Choroid plexus epithelial cell (primary cell): ENCODE measurements at regions not wholly inside any gene's neighbourhood (a gene's known extent, or its start where the extent isn't known, plus 50 kb on each side); places are given as distances from the start of the nearest gene placed in this dataset.

Source experiments
- DNase-seq: peaks from one replicate; pipeline ENCODE4 v3.0.0-alpha.2; 2010; ENCODE audit warnings: low read depth
- H3K4me3 ChIP-seq: 2 replicates; pipeline ENCODE4 v1.5.1; 2011; ENCODE audit warnings: low read depth, mild to moderate bottlenecking, control low read depth, low read length, moderate library complexity
- CTCF ChIP-seq: conservative IDR thresholded peaks from 2 replicates; pipeline ENCODE4 v1.5.1; 2011; ENCODE audit warnings: low read depth, mild to moderate bottlenecking, control low read depth, inconsistent platforms, low read length, moderate library complexity

GRCh38 chr5:28346696-28347095 lies 1308.3 kb upstream of the CDH9 start:
- no peak for TF ChIP-seq CTCF
- DNase-seq, result no peak
- no peak overlapping the region for H3K4me3 ChIP-seq

DNA sequence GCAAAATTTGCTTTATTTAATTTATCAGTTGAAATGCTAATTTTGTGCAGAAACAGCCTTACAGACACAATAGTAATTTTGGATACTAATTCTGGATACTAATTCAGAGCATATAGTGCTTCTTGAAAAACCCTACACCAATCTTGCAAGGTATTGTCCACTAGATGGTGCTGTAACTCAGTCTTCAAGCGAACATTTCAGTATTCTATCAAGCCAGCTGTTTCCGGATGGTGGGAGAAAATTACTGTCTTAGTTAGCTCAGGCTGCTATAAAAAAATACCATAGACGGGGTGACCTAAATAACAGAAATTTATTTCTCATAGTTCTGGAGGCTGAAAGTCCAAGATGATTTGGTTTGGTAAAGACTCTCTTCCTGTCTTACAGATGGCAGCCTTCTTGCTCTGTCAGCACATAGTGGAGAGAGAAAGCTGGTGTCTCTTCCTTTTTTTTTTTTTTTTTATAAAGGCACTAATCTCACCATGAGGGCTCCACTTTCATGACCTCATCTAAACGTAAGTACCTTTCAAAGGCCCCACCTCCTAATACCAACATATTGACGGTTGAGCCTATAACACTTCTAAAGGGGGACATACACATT lies 1306.5 kb upstream of the CDH9 start:
- peak; percentile 86 for DNase-seq

DNA sequence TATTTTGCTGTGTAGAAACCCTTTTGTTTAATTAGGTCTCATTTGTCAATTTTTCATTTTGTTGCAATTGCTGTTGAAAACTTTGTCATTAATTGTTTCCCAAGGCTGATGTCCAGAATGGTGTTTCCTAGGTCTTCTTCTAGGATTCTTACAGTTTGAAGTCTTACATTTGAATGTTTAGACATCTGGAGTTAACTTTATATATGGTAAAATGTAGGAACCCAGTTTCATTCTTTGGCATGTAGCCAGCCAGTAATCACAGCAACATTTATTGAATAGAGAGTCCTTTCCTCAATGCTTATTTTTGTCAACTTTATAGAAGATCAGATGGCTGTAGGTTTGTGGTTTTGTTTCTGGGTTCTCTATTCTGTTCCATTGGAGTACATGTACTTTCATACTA lies 1290.8 kb upstream of the CDH9 start:
- TF ChIP-seq CTCF, result no peak
- DNase-seq, result no peak
- no peak overlapping the region for H3K4me3 ChIP-seq

More for the DNA sequence above, 1306.5 kb upstream of the CDH9 start:
- peak; percentile 70 for TF ChIP-seq CTCF
- no peak overlapping the region for H3K4me3 ChIP-seq

DNA sequence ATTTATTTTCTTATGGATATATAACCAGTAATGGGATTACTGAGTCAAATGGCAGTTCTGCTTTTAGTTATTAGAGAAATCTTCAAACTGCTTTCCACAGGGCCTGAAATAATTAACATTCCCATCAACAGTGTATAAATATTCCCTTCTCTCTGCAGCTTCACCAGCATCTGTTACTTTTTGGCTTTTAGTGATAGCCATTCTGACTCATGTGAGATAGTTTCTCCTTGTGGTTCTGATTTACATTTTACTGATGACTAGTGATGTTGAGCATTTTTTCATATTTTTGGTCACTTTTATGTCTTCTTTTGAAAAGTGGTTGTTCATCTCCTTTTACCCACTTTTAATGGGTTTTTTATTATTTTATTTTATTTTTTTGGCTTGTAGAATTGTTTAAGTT lies 1290.3 kb upstream of the CDH9 start:
- H3K4me3 ChIP-seq, result no peak overlapping the region
- peak; percentile 28 for DNase-seq
- TF ChIP-seq CTCF, result no peak

DNA sequence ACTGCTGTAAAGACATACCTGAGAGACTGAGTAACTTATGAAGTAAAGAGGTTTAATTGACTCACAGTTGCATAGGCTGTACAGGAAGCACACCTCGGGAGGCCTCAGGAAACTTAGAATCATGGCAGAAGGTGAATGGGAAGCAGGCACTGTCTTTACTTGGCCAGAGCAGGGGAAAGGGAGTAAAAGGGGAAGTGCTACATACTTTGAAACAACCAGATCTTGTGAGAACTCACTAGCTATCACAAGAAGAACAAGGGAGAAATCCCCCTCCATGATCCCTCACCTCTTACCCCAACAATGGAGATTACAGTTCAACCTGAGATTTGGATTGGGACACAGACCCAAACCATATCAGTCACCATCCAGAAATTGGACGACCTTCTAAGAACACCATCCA lies 1285.8 kb upstream of the CDH9 start:
- no peak for DNase-seq
- no peak overlapping the region for H3K4me3 ChIP-seq
- TF ChIP-seq CTCF, result no peak

GRCh38 chr5:28313953-28314352 lies 1275.6 kb upstream of the CDH9 start:
- DNase-seq, result peak; percentile 27
- H3K4me3 ChIP-seq, result no peak overlapping the region
- no peak for TF ChIP-seq CTCF

DNA sequence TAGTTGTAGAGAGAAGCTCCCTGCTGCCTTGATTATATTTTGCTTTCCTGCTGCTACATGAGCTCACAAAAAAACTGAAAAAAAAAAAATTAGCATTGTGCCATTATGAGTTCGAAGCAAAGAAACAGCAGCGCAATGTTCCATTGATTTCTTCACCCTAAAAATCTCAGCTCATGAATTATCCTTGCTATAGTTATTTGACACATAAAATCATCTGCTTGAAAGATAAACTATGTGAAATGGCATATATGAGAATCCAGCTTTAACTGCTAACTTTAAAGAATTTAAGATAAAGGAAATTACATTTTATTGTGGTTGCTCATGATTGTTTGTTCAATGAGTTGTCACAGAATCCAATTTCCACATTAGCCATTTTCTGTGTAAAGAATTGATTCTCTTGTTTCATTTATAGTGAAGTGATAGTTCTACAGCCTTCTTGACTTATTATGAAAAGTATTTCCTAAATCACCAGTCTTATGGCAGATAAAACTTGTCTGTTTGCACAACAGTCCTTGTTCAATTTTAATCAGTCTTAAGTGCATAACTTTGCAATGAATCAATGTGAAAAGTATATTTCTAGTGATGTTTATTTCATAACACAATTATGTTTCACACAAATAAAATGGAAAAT lies 1275.0 kb upstream of the CDH9 start:
- H3K4me3 ChIP-seq, result no peak overlapping the region
- TF ChIP-seq CTCF, result no peak
- DNase-seq, result peak; percentile 52
